ENCODE measurements at regions not wholly inside any gene's neighbourhood (a gene's known extent, or its start where the extent isn't known, plus 50 kb on each side); places are given as distances from the start of the nearest gene placed in this dataset.
"Not testable (repeated sequence)": the region's sequence is repeated elsewhere in the genome, so short reads cannot be mapped to it uniquely, and the experiment has no call there.

GRCh38 chr2:199131136-199131655 is 326.5 kb downstream of the SATB2 start:
- no peak for DNase-seq

GRCh38 chr2:199130501-199130900 is 327.2 kb downstream of the SATB2 start:
- DNase-seq, result no peak

GRCh38 chr2:199128476-199129229 is 329.1 kb downstream of the SATB2 start:
- DNase-seq, result no peak

- DNase-seq, result no peak
These were observed 337.9 kb downstream of the SATB2 start for GRCh38 chr2:199119796-199120195.

- no peak for DNase-seq
These were observed 339.0 kb downstream of the SATB2 start for GRCh38 chr2:199118673-199119112.

- DNase-seq, result no peak
These were observed 342.6 kb downstream of the SATB2 start for GRCh38 chr2:199115169-199115568.

GRCh38 chr2:199113111-199113510 is 344.6 kb downstream of the SATB2 start:
- no peak for DNase-seq

GRCh38 chr2:199111458-199111857 is 346.3 kb downstream of the SATB2 start:
- no peak for DNase-seq

- DNase-seq, result no peak
These were observed 349.7 kb downstream of the SATB2 start for GRCh38 chr2:199108056-199108455.

- DNase-seq, result no peak
These were observed 351.9 kb downstream of the SATB2 start for GRCh38 chr2:199105826-199106225.

GRCh38 chr2:199101487-199101886 is 356.3 kb downstream of the SATB2 start:
- DNase-seq, result no peak

GRCh38 chr2:199100326-199101110 is 357.2 kb downstream of the SATB2 start:
- DNase-seq, result no peak

- DNase-seq, result no peak
These were observed 365.3 kb downstream of the SATB2 start for GRCh38 chr2:199092419-199092818.

- no peak for DNase-seq
These were observed 372.5 kb downstream of the SATB2 start for GRCh38 chr2:199085261-199085660.

- DNase-seq, result no peak
These were observed 387.3 kb downstream of the SATB2 start for GRCh38 chr2:199070322-199070949.

GRCh38 chr2:199064201-199064600 is 393.5 kb downstream of the SATB2 start:
- no peak for DNase-seq

- DNase-seq, result no peak
These were observed 399.8 kb downstream of the SATB2 start for GRCh38 chr2:199057936-199058335.

- no peak for DNase-seq
These were observed 402.4 kb downstream of the SATB2 start for GRCh38 chr2:199055336-199055735.

- DNase-seq, result no peak
These were observed 414.9 kb downstream of the SATB2 start for GRCh38 chr2:199042660-199043379.

GRCh38 chr2:199040522-199040921 is 417.2 kb downstream of the SATB2 start:
- no peak for DNase-seq

GRCh38 chr2:199033761-199034160 is 424.0 kb downstream of the SATB2 start:
- not testable (repeated sequence) for DNase-seq

GRCh38 chr2:199025146-199025545 is 432.6 kb downstream of the SATB2 start:
- no peak for DNase-seq

- no peak for DNase-seq
These were observed 433.5 kb downstream of the SATB2 start for GRCh38 chr2:199024224-199024623.

Data from NCI-H226 (cell line).